ENCODE measurements at regions not wholly inside any gene's neighbourhood (a gene's known extent, or its start where the extent isn't known, plus 50 kb on each side); places are given as distances from the start of the nearest gene placed in this dataset.
"Not testable (repeated sequence)": the region's sequence is repeated elsewhere in the genome, so short reads cannot be mapped to it uniquely, and the experiment has no call there.

DNA sequence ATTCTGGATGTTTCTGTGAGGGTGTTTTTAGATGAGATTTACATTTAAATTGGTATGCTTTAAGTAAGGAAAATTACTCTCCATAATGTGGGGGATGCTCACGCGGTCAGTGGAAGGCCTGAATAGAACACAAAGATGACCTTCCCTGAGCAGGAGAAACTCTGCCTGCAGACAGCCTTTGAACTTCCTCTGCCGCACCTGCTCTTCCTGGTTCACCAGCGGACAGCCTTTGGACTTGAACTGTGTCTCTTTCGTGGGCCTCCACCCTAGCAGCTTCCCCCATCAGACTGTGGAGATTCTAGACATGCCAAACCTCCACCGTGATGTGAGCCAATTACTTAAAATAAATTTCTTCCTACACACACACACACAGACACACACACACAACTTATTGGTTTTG is 210.7 kb downstream of the EFCAB11 start:
- no peak for DNase-seq

DNA sequence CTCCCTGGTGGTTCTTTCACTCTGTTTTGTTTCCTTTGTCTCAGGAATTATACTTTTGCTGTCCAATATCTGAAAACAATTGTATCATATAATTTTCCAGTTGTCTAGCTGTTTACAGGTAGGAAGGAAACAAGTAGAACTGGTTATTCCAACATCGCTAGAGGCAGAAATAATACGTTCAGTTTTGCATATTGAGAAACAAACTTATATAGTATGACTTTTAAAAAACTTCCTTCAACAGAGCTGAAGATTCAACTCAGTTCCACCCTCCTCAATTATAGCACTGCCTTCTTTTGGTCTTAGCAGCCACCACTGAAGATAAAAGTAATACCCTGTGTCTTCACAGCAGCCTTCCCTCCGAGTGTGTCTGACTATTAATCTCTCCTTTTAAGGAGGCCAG is 214.3 kb downstream of the EFCAB11 start:
- no peak for DNase-seq

DNA sequence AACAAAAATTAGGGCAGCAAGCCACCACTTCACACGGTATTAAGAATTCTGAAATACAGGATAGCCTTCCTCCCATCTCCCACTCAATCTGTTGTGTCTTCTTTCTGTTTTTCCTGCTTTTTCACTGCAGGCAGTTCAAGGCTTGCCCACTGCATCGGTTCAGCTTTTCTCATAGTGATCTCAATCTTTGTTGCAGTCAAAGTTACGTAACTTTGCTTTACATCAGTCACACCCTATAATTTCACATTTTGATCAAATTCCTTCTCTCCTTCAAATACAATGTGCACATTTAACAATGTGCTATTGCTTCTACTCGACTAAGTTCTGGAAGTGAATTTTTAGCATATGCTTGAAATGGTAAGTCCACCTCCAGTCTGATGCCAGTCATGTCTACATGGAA is 217.6 kb downstream of the EFCAB11 start:
- DNase-seq: no peak

DNA sequence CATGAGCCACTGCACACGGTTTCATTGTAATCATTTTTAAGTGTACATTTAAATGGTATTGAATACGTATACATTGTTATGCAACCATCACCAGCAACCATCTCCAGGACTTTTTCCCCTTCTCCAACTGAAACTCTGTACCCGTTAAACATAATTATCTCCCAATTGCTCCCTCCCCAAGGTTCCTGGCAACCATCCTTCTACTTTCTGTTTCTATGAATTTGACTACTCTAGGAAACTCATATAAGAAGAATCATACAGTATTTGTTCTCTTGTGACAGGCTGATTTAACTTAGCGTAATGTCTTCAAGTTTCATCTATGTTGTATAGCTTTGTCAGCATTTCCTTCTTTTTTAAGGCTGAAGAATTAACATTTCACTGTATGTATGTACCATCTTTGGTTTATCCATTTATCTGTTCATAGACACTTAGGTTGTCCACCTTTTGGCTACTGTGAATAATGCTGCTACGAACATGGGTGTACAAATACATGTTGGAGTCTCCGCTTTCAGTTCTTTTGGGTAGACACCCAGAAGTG is 223.1 kb downstream of the EFCAB11 start:
- DNase-seq: no peak

DNA sequence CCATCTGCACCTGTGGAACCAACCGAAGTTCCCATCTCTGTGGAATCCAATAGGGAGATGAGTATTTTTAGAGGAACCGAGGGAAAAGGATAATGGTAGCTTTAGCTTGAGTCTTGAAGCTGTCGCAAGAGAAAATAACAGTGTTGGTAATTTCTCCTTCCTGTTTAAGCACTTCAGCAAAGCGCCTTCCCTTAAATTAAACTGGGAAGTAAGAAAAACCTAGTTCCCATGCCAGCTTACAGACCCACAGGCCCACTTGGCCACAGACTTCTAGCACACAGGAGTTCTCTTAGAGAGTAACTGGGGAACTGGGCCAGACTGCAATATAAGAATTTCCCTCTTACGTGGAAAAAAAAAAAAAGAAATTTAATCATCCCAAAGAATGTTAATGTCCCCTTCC is 223.8 kb downstream of the EFCAB11 start:
- DNase-seq: no peak

DNA sequence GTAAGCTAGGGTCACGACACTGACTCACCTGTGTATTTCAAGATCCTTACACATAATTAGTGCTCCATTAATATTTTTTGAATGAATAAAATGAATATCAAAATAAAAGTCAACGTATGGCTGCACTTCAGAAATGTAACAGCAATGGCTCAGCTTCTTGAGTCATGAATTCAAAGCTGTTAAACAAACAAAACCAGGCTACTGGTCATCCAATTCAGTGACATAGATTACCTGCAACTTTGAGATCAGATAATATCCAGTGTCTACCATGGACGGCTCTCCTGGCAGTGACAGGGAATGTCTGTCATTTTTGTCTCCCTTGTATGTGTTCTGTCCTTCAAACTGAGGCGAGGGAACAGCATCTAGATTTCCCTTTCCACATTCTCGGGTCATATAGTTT is 225.6 kb downstream of the EFCAB11 start:
- DNase-seq: no peak

DNA sequence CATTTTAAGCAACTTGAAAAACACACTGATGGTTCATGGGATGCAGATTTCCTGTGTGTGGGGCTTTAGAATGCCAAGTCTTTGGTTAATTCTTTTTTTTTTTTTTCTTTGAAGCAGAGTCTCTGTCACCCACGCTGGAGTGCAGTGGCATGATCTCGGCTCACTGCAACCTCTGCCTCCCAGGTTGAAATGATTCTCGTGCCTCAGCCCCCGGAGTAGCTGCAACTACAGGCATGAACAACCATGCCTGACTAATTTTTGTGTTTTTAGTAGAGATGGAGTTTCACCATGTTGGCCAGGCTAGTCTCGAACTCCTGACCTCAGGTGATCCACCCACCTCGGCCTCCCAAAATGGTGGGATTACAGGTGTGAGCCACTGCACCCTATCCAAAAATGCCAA is 228.3 kb downstream of the EFCAB11 start:
- not testable (repeated sequence) for DNase-seq

DNA sequence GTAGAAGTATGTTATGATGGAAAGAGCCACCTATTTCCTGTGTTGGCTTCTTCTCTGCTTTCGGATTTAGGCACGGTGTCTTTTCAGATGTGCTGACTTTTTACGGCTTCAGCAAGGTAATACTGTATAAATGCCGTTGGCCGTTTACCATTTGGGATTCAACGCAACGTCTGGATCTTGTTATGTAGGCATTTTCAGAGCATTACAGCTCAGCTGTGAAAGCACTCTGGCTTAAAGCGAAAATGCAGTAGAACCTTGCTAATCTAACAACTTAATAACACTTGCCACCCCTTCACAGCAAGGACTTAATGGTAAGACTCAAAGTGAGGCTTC is 229.9 kb downstream of the EFCAB11 start:
- DNase-seq: no peak

DNA sequence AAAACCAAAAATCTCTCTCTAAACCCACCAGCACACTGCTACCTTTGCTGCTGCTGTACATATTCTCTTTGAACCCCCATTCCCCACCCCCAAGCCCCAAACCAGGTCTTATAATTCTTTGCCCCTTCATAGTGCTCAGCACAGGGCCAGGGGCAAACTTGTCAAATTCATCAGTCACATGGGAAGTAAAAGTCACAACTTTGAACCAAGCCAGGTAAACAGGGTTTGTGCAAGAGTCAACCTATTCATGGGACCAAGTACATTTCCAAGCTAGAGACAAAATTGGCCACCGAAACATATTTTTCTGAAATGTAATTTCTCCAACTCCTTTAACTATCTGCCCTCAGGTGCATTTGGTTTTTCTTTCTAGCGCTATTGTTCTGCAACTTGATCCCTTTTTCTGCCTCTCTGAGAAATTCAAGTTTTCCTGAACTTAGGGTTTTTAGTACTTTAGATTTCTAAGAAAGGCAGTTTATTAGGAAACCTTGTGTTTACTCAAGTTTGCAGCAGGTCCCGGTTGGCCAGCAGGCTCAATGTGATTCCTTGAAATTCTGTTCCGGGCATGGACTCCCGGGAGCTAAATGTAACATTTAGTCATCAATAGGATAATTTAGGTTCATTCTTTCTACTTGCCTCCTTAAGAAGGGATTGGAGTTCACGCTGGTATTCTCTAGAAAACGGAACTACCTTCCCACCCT is 230.5 kb downstream of the EFCAB11 start:
- no peak for DNase-seq

DNA sequence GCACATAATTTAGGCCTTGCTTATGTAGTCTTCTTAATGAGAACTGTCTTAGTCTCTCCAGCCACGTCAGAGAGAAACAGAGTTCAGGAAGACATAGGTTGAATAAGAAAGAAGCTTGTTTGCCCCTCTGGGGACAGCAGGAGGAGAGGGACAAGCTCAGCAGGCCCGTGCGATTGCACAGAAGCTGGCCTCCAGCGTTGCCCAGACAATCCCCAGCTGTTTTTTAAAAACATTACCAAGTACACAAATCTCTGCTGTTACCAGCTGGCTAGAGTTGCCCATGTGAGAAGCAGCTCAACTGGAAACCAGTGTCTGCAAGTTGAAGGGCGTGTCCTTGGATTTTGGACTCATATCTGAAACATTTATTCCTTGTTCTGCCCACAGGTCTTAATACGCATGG is 232.6 kb downstream of the EFCAB11 start:
- no peak for DNase-seq

DNA sequence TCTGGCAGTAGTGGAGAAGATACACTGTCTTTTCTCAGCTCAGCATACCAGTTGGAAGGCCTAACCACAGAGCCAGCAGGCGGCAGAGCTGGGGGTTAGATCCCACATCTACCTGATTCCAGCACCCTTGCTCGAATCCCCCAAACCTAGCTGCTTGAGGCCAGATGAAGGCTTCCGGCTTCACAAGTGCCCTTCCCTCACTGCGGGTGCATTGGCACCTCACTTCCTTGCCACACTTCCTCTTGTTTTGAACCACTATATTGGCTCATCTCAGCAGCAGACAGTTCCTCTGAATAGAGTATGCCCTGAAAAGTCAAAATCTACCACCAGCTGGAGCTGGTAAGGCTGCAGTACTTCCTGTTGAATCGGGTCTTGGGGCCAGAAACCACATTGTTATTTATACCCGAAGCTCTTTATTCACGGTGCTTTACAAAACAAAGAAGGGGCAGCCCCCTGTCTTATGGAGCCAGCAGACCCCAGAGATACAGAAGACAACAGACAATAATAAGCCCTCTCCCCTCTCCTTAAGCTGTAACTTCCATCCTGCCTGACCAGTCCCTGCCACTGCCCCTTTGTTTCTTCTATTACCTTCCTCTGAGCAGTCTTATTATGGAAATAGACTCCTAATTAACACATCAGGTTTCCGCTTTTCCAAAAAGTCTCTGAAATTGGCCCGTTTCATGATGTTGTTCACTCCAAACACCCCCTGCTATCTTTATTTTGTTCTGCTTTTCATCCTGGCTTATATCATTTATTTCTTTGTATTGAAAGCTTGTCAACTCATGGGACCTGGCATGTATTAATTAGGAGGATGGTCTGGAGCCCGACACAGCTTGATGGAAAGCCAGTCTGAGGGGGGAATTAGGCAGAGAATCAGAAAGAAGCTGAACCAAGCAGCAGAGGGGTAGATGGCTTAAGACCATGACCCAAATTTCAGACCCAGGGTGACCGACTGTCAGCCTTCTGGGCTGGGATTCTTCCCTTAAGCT is 233.5 kb downstream of the EFCAB11 start:
- DNase-seq: no peak

DNA sequence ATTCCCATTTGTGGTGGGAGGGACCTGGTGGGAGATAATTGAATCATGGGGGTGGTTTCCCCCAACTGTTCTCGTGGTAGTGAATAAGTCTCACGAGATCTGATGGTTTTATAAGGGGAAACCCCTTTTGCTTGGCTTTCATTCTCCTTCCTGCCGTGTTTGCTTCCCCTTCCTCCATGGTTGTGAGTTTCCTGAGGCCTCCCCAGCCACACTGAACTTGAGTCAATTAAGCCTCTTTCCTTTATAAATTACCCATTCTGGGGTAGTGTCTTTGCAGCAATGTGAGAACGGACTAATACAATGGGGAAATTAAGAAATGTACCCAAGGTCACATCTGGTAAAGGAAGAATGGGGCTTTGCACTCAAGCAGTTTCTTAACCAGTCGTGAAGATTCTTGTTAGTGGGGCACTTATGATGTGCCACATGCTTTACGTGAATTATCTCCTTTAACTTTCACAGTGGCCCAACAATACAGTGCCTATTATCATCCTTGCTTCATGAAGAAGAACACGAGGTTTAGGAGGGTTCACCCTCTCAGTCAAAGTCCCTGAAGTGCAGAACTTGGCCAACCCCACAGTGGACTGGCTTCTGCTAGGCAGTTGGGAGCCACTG is 234.3 kb downstream of the EFCAB11 start:
- DNase-seq: no peak

DNA sequence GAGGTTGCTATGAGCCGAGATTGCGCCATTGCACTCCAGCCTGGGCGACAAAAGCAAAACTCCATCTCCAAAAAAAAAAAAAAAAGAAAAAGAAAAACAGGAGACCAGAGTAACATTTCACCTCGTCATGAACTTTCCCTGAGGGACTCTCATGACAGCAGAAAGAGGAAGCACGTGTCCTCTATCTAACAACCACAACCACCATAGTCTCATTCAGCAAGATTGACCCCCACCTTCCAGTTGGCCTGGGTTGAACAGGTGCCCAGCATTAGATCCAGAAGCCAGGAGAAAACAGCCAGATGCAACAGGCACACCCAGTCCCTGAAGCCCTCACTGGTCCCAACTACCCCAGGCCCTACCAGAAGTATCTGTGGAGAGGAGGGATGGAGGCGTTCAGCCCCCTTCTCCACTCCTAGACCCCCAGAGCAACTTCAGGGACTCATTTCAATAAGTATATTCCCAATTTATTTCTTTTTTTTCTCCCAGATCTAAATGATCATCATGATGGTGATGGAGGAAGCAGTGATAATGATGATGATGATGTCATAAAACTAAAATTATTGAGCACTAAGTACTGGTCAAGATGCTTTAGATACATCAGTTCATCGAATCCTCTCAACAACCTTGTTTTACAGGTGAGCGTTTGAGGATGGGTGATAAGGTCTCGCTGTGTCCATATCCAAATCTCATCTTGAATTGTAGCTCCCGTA is 235.0 kb downstream of the EFCAB11 start:
- DNase-seq: no peak

DNA sequence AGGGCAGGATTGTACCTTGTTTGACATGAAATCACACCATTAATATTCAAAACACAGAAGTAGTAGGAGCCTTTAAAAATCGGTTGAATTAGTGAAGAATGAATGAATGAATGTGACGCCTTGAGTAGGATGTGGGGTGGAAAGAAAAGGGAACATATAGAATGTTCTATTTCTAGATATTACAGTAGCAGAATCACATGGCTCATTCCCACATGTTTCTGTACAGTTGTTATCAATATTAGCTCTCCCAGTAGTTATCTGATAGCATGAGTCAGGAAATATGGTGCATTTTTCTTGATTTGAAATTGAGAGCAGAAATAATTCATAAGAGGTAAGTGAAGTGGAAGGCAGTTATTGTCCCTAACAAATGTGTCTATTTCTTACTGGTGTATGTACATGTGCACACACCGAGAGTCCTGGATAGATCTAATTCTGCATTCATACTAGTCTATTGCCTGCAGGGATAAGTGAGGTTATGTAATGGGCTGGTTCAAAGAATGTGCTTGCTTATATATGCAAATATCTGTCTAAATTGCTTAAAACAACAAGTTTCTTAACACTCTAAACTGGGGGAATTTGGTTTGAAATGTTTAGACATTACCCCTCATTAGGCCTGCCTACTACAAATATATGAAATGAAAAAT is 245.4 kb downstream of the EFCAB11 start:
- no peak for DNase-seq

DNA sequence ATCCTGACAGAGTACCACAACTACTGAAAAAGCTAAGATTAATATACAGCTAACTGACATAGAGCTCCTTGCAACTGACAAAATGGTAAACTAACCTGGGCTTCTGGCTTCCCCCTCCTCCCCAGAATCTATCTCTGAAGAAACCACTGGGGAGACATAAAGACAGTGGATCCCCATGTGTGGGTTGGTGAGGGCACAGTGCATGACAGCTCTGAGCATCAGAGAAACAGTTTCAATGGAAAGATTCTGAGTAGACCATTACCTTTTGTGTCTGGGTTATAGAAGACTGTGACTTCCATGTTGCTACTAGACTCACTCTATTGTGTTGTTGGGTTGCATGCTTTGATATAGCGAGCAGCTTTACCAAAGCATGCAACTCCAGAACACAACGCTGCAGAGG is 247.4 kb downstream of the EFCAB11 start:
- no peak for DNase-seq

DNA sequence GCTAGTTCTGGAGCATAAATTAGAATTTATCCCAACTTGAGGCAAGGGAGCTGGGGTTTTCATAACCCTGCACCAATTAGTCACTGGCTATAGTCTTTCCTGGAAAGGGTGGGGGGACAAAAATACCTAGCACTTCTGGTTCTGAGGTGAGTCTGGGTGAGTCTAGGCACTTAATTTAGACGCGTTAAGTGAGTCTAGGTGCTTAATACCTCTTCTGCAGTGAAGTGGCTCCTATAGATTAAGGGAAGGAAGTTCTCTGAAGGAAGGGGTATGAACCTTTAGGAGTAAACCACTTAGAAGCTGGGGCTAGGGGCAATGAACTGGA is 251.7 kb downstream of the EFCAB11 start:
- DNase-seq: no peak

DNA sequence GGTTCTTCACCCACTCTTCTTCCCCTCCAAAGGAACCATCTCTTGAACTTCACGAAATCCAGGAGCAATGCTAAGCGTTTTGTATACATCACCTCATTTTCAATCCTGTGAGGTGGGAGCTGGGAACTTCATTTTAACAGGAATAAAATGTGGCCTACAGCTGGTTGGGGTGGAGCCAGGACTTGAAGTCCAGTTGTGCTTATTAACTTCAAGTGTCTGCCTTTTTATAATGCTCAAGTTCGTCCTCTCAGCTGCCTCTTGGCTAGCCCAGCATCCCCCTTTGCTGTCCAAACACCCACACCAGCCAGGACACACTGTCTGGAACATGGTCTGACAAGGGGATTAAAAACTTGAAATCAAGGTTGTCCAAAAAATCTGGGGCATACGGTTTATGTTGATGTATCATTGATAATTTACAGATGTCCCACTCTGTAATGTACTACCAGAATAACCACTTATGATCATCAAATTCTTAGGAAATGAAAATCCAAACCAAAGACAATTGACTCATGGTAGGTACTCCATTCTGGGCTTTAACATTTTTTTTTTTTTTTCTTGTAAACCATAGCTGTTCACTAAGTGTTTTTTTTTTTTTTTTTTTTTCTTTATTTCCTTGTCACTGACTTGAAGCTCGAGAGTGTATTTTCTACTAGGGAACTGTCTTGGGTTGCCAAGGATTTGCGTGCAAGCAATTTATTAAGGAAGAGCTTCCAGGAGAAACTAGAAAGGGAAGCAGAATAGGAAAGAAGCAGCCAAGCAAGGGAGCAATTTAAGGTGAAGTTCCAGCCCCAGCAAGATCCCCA is 252.3 kb downstream of the EFCAB11 start:
- no peak for DNase-seq

DNA sequence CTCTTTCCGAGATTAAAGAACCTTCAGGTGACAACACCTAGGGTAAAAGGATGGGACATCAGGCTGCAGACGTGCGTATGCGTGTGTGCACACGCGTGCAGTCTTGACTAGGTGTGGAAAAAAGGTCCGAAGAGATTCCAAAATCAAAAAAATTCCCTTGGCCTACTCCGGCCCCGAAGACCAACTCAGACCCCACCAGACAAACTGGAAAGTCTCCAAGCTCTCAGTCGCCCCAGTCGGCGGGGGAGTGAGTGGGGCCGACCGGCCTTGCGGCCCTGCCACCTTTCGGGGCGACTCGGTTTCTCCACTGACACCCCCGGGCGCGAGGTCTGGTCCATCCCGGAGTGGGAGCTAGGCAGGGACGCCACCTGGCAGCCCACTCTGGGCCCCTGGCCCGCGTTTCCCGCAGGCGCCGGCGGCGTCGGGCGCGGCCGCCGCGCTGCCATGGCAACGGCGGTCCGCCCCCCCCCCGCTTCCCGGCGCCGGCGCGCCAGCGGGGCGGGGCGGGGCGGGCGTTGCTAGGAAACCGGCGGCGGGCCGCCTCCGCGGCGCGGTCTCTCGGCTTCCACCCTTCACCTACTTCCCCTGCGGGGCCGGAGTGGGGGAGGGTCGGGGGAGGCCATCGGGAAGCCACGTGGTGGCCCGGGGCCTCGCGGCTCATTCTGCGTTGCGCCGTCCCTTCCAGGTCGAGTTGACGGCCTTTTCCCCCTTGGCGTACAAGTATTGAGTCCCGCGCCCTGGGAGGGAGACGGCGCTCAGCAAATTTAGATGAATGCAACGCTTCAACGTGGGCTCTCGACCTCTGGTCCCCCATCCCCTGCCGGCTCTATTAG is 253.1 kb downstream of the EFCAB11 start:
- DNase-seq: no peak

DNA sequence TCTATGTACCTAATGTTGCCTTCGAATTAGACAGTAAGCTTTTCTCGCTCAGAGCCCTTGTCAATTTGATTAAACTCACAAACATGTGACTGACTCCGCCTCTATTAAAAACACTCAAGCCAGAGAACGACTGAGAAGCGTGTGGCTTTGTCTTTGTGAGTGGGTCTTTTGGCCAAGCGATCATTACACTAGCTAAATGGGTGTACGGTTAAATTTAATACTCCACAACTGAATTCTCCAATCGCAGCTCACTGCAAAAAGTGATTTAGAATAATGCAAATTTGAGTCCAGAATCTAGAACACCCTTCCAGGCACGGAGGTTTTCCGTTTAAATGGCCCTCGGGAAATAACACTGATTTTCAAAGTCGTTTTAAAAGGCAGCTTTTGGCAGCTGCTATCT is 253.7 kb downstream of the EFCAB11 start:
- no peak for DNase-seq

DNA sequence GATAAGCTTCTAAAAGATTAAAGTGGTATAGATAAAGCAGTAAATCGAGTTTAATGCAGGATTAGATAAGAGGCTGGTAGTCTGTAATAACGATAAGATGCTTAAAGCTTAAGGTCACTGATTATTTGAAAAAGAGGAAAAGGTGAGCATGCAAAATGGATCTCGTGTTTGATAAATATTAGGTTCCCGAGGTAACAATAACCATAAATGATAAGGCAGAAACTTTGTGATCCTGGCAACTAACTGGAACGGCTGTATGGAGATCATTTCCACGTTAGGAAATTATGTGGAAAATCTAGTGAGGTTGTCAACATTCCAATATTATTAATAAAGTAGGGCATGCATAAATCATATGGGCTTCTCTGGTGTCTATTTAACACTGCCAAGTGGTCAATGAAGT is 255.5 kb downstream of the EFCAB11 start:
- no peak for DNase-seq
